GM21360 (cell line): ENCODE measurements at regions not wholly inside any gene's neighbourhood (a gene's known extent, or its start where the extent isn't known, plus 50 kb on each side); places are given as distances from the start of the nearest gene placed in this dataset.

ENCODE experiments used
- ATAC-seq: cut with Tn5 transposase; IDR thresholded peaks from one replicate; pipeline ENCODE4 v1.9.1; 2021; ENCODE audit warnings: mild to moderate bottlenecking, moderate library complexity; ENCODE audit not compliant: unreplicated experiment

- ATAC-seq = no peak
These were observed 203.9 kb upstream of the NEBL start for GRCh38 chr10:21100871-21101514.

- ATAC-seq = no peak
These were observed 203.1 kb upstream of the NEBL start for GRCh38 chr10:21100190-21100589.

- ATAC-seq = no peak
These were observed 202.4 kb upstream of the NEBL start for GRCh38 chr10:21099291-21100062.

GRCh38 chr10:21097926-21098355 lies 200.8 kb upstream of the NEBL start:
- no peak for ATAC-seq

GRCh38 chr10:21095494-21096055 lies 198.5 kb upstream of the NEBL start:
- ATAC-seq = no peak

GRCh38 chr10:21095073-21095472 lies 198.0 kb upstream of the NEBL start:
- no peak for ATAC-seq

GRCh38 chr10:21092683-21093524 lies 195.8 kb upstream of the NEBL start:
- ATAC-seq = no peak

- ATAC-seq = no peak
These were observed 193.5 kb upstream of the NEBL start for GRCh38 chr10:21090609-21091082.

- ATAC-seq = no peak
These were observed 190.4 kb upstream of the NEBL start for GRCh38 chr10:21087476-21087875.

- no peak for ATAC-seq
These were observed 187.6 kb upstream of the NEBL start for GRCh38 chr10:21084700-21085099.

GRCh38 chr10:21083861-21084260 lies 186.8 kb upstream of the NEBL start:
- ATAC-seq = no peak

GRCh38 chr10:21082206-21082605 lies 185.1 kb upstream of the NEBL start:
- ATAC-seq = no peak

- ATAC-seq = no peak
These were observed 183.2 kb upstream of the NEBL start for GRCh38 chr10:21080261-21080660.

- ATAC-seq = no peak
These were observed 182.2 kb upstream of the NEBL start for GRCh38 chr10:21079330-21079658.

- peak; percentile 74 for ATAC-seq
These were observed 181.6 kb upstream of the NEBL start for GRCh38 chr10:21078410-21079329.

GRCh38 chr10:21077681-21078080 lies 180.6 kb upstream of the NEBL start:
- no peak for ATAC-seq

- no peak for ATAC-seq
These were observed 179.3 kb upstream of the NEBL start for GRCh38 chr10:21076381-21076780.

- no peak for ATAC-seq
These were observed 178.8 kb upstream of the NEBL start for GRCh38 chr10:21075880-21076279.

- ATAC-seq = no peak
These were observed 174.0 kb upstream of the NEBL start for GRCh38 chr10:21071001-21071673.
